OCI-LY3 (cell line): ENCODE measurements at regions not wholly inside any gene's neighbourhood (a gene's known extent, or its start where the extent isn't known, plus 50 kb on each side); places are given as distances from the start of the nearest gene placed in this dataset.

Experiments
- EZH2phosphoT487 ChIP-seq: fragments of 200-600 bp; shearing (Covaris generic); IDR thresholded peaks from 2 replicates; pipeline ENCODE4 v1.6.1; 2018; ENCODE audit warnings: antibody characterized with exemption, mixed run types, low read depth
- TF ChIP-seq, protein P1 (sequence below): fragments of 200-600, 300-600 bp; sonication (generic); IDR thresholded peaks from 2 replicates; pipeline ENCODE4 v1.5.1; 2014; ENCODE audit warnings: antibody characterized with exemption, low read length, low read depth

DNA sequence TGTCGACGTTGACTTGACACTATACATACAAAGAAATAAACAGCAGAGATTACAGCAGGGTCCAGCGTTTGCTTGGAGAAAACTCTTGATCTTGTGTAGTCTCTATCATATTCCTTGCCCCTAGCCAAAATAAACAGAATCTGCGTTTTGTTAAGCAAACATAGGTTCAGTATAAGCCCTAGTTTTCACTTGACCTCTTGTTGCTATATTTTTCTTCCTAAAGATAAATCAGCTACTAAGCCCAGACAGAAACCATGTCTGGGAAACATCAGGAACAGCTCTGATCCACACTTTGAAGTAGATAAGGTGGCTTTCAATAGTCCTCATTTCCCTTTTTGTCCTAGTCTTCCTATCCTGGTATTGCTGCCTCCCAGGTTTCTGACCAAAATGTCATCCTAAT is 328.2 kb upstream of the MAGI2 start:
- TF ChIP-seq, protein P1, sequence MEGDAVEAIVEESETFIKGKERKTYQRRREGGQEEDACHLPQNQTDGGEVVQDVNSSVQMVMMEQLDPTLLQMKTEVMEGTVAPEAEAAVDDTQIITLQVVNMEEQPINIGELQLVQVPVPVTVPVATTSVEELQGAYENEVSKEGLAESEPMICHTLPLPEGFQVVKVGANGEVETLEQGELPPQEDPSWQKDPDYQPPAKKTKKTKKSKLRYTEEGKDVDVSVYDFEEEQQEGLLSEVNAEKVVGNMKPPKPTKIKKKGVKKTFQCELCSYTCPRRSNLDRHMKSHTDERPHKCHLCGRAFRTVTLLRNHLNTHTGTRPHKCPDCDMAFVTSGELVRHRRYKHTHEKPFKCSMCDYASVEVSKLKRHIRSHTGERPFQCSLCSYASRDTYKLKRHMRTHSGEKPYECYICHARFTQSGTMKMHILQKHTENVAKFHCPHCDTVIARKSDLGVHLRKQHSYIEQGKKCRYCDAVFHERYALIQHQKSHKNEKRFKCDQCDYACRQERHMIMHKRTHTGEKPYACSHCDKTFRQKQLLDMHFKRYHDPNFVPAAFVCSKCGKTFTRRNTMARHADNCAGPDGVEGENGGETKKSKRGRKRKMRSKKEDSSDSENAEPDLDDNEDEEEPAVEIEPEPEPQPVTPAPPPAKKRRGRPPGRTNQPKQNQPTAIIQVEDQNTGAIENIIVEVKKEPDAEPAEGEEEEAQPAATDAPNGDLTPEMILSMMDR, result no peak
- no peak for TF ChIP-seq EZH2phosphoT487
